ENCODE measurements at regions not wholly inside any gene's neighbourhood (a gene's known extent, or its start where the extent isn't known, plus 50 kb on each side); places are given as distances from the start of the nearest gene placed in this dataset.

DNA sequence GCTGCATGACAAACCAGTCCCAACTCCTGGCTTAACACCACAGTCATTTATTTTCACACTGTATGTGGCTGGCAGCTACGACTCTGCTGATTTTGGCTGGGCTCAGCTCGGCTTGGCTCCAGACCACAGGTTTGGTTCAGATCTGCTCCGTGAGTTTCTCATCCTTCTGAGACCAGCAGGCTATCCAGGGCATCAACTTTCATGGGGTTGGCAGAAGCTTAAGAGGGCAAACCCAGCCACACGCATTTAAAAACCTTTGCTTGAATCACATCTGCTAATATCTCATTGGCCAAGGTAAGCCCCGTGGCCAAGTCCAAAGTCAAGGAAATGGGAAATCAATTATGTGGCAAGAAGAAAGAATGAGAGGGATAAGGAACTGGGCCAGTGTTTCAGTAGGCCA lies 574.2 kb downstream of the MATN1 start:
- DNase-seq (ENCODE audit: low read depth) = no peak
- H3K4me3 ChIP-seq (ENCODE audit: control insufficient read depth, low read depth, low read length) = no peak overlapping the region
- TF ChIP-seq, protein P1, sequence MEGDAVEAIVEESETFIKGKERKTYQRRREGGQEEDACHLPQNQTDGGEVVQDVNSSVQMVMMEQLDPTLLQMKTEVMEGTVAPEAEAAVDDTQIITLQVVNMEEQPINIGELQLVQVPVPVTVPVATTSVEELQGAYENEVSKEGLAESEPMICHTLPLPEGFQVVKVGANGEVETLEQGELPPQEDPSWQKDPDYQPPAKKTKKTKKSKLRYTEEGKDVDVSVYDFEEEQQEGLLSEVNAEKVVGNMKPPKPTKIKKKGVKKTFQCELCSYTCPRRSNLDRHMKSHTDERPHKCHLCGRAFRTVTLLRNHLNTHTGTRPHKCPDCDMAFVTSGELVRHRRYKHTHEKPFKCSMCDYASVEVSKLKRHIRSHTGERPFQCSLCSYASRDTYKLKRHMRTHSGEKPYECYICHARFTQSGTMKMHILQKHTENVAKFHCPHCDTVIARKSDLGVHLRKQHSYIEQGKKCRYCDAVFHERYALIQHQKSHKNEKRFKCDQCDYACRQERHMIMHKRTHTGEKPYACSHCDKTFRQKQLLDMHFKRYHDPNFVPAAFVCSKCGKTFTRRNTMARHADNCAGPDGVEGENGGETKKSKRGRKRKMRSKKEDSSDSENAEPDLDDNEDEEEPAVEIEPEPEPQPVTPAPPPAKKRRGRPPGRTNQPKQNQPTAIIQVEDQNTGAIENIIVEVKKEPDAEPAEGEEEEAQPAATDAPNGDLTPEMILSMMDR (IDR thresholded peaks at IDR 0.05; ENCODE audit: control insufficient read depth, insufficient read depth, low read depth, low read length, missing control alignments) = no peak

DNA sequence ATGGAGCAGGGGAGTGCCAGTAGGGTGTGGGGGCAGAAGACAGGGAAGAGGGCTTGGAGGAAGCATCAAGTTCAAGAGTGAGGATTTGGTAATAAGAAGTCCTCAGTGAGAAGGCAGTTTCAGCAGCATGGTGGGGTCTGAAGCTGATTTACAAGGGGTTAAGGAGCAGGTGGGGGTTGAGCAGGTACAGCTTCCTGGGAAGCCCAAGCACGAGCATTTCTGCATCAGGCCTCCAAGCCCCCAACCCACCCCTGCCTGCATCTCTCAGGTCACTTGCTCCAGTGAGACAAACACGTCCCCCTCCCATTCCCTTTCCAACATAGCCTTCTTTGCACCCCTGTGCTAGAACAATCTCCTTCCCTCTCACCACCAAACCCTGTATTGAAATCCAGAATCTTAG lies 574.7 kb downstream of the MATN1 start:
- H3K4me3 ChIP-seq (ENCODE audit: control insufficient read depth, low read depth, low read length) = no peak overlapping the region
- TF ChIP-seq, protein P1 (IDR thresholded peaks at IDR 0.05; ENCODE audit: control insufficient read depth, insufficient read depth, low read depth, low read length, missing control alignments) = no peak
- DNase-seq (ENCODE audit: low read depth) = no peak

DNA sequence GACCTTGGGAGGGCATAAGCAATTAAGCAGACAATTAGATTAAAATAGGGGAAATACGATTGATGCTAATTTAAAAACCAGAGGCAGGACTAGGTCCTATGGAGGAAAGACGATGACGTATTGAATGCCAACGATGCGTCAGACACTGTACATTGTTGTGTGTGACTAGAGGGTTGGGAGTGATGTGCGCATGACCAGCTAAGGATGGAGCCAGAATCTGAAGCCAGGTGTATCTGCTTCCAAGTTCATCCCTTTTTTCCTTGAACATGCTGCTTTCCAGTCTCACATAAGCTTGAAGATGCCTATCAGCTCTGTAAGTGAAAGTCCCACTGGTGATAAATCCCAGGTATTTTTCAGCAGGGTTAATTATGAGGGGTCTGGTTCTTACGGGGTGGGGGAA lies 576.2 kb downstream of the MATN1 start:
- TF ChIP-seq, protein P1 (IDR thresholded peaks at IDR 0.05; ENCODE audit: control insufficient read depth, insufficient read depth, low read depth, low read length, missing control alignments) = no peak
- DNase-seq (ENCODE audit: low read depth) = no peak
- H3K4me3 ChIP-seq (ENCODE audit: control insufficient read depth, low read depth, low read length) = no peak overlapping the region

DNA sequence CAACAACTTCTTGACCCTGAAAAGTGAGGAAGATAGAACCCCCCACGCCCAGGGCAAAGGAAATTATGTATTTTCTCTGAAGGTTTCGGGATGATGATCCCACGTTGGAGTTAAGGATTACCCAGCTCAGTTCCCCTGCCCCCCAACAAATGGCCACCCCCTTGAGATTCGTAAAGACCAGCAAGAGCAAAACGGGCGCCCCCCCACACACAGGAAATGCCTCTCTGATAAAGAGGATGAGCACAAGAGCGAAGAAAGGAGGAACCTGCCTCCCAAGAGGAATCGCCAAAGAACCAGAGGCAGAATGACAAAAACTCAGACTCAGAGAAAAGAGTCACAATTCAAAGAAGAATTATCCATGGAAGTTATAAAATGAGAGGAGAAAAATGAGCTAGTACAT lies 576.9 kb downstream of the MATN1 start:
- DNase-seq (ENCODE audit: low read depth) = no peak
- TF ChIP-seq, protein P1 (IDR thresholded peaks at IDR 0.05; ENCODE audit: control insufficient read depth, insufficient read depth, low read depth, low read length, missing control alignments) = no peak
- H3K4me3 ChIP-seq (ENCODE audit: control insufficient read depth, low read depth, low read length) = no peak overlapping the region

- TF ChIP-seq, protein P1 (IDR thresholded peaks at IDR 0.05; ENCODE audit: control insufficient read depth, insufficient read depth, low read depth, low read length, missing control alignments) = no peak
- H3K4me3 ChIP-seq (ENCODE audit: control insufficient read depth, low read depth, low read length) = no peak overlapping the region
- DNase-seq (ENCODE audit: low read depth) = no peak
Measured at GRCh38 chr1:30145723-30146303, 577.6 kb downstream of the MATN1 start.

DNA sequence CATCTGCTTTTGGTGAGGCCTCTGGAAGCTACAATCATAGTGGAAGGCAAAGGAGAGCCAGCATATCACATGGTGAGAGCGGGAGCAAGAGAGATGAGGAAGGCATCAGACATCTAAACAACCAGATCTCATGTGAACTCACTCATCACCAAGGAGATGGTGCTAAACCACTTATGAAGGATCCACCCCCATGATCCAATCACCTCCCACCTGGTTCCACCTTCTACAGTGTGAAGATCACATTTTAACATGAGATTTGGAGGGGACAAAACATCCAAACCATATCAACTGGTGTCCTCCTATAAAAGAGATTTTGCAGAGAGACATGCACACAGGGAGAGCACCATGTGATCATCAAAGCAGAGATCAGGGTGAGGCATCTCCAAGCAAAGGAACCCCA lies 578.6 kb downstream of the MATN1 start:
- H3K4me3 ChIP-seq (ENCODE audit: control insufficient read depth, low read depth, low read length) = no peak overlapping the region
- no peak for DNase-seq (ENCODE audit: low read depth)
- TF ChIP-seq, protein P1 (IDR thresholded peaks at IDR 0.05; ENCODE audit: control insufficient read depth, insufficient read depth, low read depth, low read length, missing control alignments) = no peak

DNA sequence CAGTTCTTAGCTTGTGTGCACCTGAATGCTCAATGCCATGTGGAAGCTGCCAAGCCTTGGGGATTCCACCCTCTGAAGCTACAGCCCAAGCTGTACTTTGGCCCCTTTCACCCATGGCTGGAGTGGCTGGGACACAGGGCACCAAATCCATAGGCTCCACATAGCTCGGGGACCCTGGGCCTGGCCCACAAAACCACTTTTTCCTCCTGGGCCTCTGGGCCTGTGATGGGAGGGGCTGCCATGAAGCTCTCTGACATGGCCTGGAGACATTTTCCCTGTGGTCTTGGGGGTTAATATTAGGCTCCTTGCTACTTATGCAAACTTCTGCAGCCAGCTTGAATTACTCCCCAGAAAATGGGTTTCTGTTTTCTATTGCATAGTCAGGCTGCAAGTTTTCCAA lies 579.9 kb downstream of the MATN1 start:
- TF ChIP-seq, protein P1 (IDR thresholded peaks at IDR 0.05; ENCODE audit: control insufficient read depth, insufficient read depth, low read depth, low read length, missing control alignments) = no peak
- no peak for DNase-seq (ENCODE audit: low read depth)
- no peak overlapping the region for H3K4me3 ChIP-seq (ENCODE audit: control insufficient read depth, low read depth, low read length)

All from AG09309 (cell line).